Central memory CD8-positive, alpha-beta T cell (primary cell): ENCODE measurements at regions not wholly inside any gene's neighbourhood (a gene's known extent, or its start where the extent isn't known, plus 50 kb on each side); places are given as distances from the start of the nearest gene placed in this dataset.

Experiments used
- ATAC-seq: fragments of 150-1000 bp; cut with Tn5 transposase; replicated peaks from 2 replicates; pipeline ENCODE4 v1.10.0; 2022; ENCODE audit warnings: mild to moderate bottlenecking, moderate FRiP score, moderate number of reproducible peaks; ENCODE audit not compliant: poor library complexity, severe bottlenecking; ENCODE audit errors: extremely low read depth
- DNase-seq, 2 donors: peaks; one replicate each; pipeline ENCODE4 v3.0.0; 2021; ENCODE audit warnings: low spot score in 2 of 2
- H3K27ac Mint-ChIP-seq: one replicate; pipeline ENCODE4 v1.8.0; 2022; ENCODE audit warnings: low read depth, mild to moderate bottlenecking, moderate library complexity, mixed read lengths
- H3K27me3 Mint-ChIP-seq: one replicate; pipeline ENCODE4 v1.8.0; 2022; ENCODE audit warnings: mixed read lengths
- H3K36me3 Mint-ChIP-seq: one replicate; pipeline ENCODE4 v1.8.0; 2022; ENCODE audit warnings: mild to moderate bottlenecking, moderate library complexity, mixed read lengths; ENCODE audit not compliant: insufficient read depth
- H3K4me1 Mint-ChIP-seq: one replicate; pipeline ENCODE4 v1.8.0; 2022; ENCODE audit warnings: mixed read lengths
- H3K4me3 Mint-ChIP-seq: one replicate; pipeline ENCODE4 v1.8.0; 2022; ENCODE audit warnings: mild to moderate bottlenecking, moderate library complexity, mixed read lengths
- H3K9me3 Mint-ChIP-seq: one replicate; pipeline ENCODE4 v1.8.0; 2022; ENCODE audit warnings: mixed read lengths

DNA sequence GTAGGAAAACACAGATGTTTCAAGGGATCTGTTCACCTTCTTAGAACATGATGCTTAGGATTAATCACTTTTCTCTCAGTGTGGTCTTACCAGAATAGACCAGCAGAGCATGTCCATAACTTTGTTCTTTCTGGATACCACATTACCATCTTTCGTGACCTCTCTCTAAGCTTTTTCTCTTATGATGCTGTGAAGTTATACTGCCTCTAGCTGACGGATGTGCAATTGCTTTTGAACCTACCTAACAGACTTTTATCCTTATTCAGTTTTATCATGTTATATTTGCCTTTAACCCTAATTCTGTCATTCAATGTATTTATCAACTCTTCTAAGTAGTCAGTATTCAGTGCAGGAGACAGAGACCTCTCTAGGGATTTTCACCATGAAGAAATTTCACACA is 246.7 kb downstream of the DACT1 start:
- Mint-ChIP-seq H3K36me3 (no peaks in the 10 kb centered on the region), H3K27ac (no peak overlapping the region), H3K4me1 (no peaks in the 10 kb centered on the region), H3K4me3 (no peak overlapping the region), H3K27me3 (no peaks in the 10 kb centered on the region), H3K9me3 (no peaks in the 10 kb centered on the region)
- ATAC-seq: no peak
- no peak for DNase-seq

DNA sequence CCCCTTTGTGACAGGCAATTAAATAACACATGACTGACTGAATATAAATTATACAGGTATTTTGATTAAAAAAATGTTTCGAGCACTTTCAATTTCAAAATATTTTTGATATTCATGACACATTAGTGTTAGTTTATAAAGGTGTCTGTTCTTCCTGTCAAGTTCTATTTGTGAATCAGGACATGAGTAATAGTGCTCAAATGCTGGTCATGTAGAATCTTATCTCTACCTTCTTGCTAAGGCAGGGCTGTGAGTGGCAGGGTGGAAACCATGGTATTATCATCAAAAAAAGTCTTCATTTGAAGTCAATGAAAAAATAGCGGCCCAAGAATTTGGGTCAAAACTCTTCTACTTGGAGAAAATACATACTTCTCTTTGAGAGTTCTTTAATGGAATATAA is 250.2 kb downstream of the DACT1 start:
- H3K4me3 Mint-ChIP-seq: no peak overlapping the region
- DNase-seq (no peak), ATAC-seq (no peak)
- H3K27ac Mint-ChIP-seq: no peak overlapping the region
- no peaks in the 10 kb centered on the region for H3K27me3 Mint-ChIP-seq
- H3K4me1 Mint-ChIP-seq: no peaks in the 10 kb centered on the region
- H3K9me3 Mint-ChIP-seq: no peaks in the 10 kb centered on the region
- no peaks in the 10 kb centered on the region for H3K36me3 Mint-ChIP-seq

DNA sequence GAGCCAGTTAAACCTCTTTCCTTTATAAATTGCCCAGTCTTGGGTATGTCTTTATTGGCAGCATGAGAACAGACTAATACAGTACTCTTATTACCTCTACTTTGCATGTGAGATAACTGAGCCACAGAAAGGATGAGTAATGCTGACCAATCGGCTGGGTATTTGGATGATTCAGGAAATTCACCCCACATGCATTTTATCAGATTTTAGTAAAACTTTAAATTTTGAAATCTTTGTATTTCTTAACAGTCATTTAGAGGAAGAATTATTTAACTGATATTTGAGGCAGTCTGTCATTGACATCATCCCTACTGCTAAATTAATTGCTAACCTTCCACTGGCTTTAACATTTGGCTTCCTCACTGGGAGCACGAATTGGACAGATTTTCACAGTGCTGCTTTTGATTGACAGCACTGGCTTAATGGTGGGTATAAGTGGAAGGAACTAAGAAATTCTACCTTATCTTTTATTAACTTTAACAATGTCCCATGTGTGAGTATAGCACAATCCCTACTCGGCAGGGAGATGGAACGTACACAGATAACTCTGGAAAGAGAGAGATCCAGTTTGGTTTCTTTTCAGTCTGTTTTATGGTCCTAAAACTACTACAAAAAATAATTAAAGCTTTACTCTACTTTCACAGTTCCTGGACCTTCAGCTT is 261.0 kb downstream of the DACT1 start:
- DNase-seq (no peak), ATAC-seq (no peak)
- no peak overlapping the region for H3K4me3 Mint-ChIP-seq
- H3K4me1 Mint-ChIP-seq: no peaks in the 10 kb centered on the region
- H3K27me3 Mint-ChIP-seq: no peaks in the 10 kb centered on the region
- peaks cover 4% of the 10 kb centered on the region for H3K9me3 Mint-ChIP-seq
- no peaks in the 10 kb centered on the region for H3K36me3 Mint-ChIP-seq
- no peak overlapping the region for H3K27ac Mint-ChIP-seq

DNA sequence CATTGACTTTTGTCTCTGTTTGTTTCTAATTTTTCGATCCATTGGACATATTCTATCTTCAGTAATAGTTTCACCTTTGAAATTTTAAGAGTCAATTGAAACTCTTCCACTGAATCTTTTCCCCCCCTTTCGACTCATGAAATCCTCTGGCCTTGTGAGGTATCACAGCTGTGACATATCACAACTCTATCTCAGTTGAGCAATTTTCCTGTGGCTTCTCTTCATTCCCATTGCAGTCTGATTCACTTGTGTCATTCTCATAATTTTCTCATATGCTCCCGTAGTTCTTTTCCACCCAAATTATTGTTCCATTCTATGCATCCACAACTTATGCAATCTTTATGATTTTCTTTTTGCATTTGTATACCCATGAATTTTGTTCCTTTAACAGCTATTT is 261.6 kb downstream of the DACT1 start:
- ATAC-seq: no peak
- H3K4me1 Mint-ChIP-seq: no peaks in the 10 kb centered on the region
- H3K4me3 Mint-ChIP-seq: no peak overlapping the region
- no peak overlapping the region for H3K27ac Mint-ChIP-seq
- no peak for DNase-seq
- peaks cover 4% of the 10 kb centered on the region for H3K9me3 Mint-ChIP-seq
- no peaks in the 10 kb centered on the region for H3K27me3 Mint-ChIP-seq
- no peaks in the 10 kb centered on the region for H3K36me3 Mint-ChIP-seq

DNA sequence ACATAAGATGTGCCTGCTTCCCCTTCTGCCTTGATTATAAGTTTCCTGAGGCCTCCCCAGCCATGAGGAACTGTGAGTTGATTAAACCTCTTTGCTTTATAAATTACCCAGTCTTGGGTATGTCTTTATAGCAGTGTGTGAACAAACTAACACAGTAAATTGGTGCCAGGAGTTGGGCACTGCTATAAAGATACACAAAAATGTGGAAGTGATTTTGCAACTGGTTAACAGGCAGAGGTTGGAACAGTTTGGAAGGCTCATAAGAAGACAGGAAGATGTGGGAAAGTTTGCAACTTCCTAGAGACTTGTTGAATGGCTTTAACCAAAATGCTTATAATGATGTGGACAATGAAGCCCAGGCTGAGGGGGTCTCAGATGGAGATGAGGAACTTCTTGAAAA is 264.1 kb downstream of the DACT1 start:
- H3K4me3 Mint-ChIP-seq: no peak overlapping the region
- no peaks in the 10 kb centered on the region for H3K4me1 Mint-ChIP-seq
- DNase-seq: no peak
- ATAC-seq: no peak
- H3K36me3 Mint-ChIP-seq: no peaks in the 10 kb centered on the region
- no peaks in the 10 kb centered on the region for H3K27me3 Mint-ChIP-seq
- H3K9me3 Mint-ChIP-seq: peaks cover 4% of the 10 kb centered on the region
- H3K27ac Mint-ChIP-seq: no peak overlapping the region

DNA sequence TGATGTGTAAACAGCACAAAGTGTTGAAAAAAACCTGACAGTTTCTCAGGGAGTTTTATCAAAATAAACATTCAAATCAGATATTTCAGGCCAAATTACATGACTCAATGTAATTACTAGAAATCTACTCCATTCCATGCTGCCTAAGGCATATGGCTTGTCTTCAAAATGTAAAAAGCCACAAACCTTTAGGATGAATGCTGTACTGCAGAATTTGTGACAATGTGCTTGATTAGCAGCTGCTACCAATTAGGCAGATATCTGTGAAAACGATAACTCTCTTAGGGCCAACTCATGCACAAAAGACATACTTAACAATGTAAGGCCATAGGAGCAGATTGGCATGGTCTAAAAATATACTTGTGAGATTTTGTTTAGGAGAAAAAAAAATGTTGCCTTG is 267.0 kb downstream of the DACT1 start:
- Mint-ChIP-seq H3K27ac (no peak overlapping the region), H3K27me3 (no peaks in the 10 kb centered on the region), H3K36me3 (no peaks in the 10 kb centered on the region), H3K4me3 (no peak overlapping the region), H3K4me1 (no peaks in the 10 kb centered on the region), H3K9me3 (no peaks in the 10 kb centered on the region)
- DNase-seq: no peak
- no peak for ATAC-seq

DNA sequence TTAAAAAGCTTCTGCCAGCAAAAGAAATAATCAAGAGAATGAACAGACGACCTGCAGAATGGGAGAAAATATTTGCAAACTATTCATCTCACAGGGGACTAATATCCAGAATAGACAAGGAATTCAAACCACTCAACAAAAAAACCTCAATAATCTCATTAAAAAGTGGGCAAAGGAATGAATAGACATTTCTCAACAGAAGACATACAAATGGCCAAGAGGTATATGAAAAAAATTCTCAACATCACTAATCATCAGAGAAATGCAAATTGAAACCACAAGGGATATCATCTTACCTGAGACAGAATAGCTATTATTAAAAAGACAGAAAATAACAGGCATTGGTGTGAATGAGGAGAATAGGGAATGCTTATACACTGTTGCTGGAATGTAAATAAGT is 270.0 kb downstream of the DACT1 start:
- Mint-ChIP-seq H3K27ac (no peak overlapping the region), H3K27me3 (no peaks in the 10 kb centered on the region), H3K36me3 (no peaks in the 10 kb centered on the region), H3K9me3 (no peaks in the 10 kb centered on the region), H3K4me3 (no peak overlapping the region), H3K4me1 (no peaks in the 10 kb centered on the region)
- DNase-seq (no peak), ATAC-seq (no peak)

DNA sequence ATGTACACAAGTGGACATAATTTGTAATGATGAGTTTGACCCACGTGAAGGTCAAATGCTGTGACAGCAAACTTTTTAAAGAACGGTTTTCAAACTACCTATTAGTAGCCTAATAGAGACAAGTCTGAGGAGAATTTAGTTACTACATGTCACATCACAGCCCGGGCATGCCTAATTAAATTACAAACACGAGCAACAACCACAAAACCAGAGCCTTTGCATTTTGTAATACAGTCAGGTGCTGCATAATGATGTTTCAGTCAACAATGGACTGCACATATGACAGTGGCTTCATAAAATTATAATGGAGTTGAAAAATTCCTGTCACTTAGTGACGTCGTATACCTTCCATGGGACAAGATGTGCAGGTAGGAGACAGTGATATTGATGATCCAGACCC is 274.5 kb downstream of the DACT1 start:
- H3K27ac Mint-ChIP-seq: no peak overlapping the region
- H3K27me3 Mint-ChIP-seq: peaks cover 7% of the 10 kb centered on the region
- no peaks in the 10 kb centered on the region for H3K9me3 Mint-ChIP-seq
- no peak overlapping the region for H3K4me3 Mint-ChIP-seq
- no peak for DNase-seq
- H3K36me3 Mint-ChIP-seq: no peaks in the 10 kb centered on the region
- no peaks in the 10 kb centered on the region for H3K4me1 Mint-ChIP-seq
- no peak for ATAC-seq

DNA sequence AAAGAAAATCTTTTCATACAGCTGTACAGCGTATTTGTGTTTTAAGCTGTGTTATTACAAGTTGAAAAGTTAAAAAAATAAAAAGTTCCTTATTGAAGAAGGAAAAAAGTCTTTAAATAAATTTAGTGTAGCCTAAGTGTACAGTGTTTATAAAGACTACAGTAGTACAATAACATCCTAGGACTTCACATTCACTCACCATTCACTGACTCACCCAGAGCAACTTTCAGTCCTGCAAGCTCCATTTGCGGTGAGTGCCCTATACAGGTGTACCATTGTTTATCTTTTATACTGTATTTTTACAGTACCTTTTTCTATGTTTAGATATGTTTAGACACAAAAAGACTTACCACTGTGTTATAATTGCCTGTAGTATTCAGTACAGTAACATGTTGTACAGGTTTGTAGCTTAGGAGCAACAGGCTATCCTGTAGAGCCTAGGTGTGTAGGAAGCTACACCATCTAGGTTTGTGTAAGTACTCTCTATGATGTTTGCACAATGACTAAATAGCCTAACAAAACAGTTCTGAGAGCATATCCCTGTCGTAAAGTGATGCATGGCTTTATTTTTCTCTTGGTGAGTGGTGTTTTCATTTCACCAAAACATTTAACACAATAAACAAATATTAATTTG is 275.2 kb downstream of the DACT1 start:
- no peak for ATAC-seq

DNA sequence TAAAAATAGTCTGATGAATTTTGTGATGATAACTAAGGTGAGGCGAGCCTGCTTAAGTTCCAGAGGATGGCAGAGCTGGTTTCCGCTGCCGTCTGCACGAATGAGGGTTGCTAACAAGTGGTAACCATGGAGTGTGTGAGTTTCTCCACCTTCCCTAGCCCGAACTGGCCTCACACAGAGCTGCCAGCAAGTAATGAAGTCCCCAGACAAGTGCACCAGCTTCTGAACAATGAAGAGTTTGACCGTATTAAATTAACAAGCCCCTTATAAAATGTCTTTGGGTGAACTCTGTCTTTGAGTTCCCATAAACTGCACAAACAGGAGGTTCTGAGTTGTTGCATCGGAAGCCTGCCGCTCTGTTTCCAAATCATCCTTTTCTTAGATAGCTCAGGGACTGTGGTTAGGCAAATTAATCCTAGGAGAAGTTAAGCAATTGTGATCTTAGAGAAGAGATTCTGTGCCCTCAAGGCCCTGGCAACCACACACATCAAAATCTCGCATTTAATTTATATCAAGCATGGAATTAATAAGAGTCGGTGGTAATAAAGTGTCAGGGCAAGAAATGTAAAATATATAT is 274.1 kb upstream of the DAAM1 start:
- H3K9me3 Mint-ChIP-seq: no peaks in the 10 kb centered on the region
- peaks cover 7% of the 10 kb centered on the region for H3K27me3 Mint-ChIP-seq
- DNase-seq (no peak), ATAC-seq (no peak)
- H3K27ac Mint-ChIP-seq: no peak overlapping the region
- no peaks in the 10 kb centered on the region for H3K4me1 Mint-ChIP-seq
- H3K36me3 Mint-ChIP-seq: no peaks in the 10 kb centered on the region
- no peak overlapping the region for H3K4me3 Mint-ChIP-seq

More for the DNA sequence above, 275.2 kb downstream of the DACT1 start:
- Mint-ChIP-seq H3K9me3 (no peaks in the 10 kb centered on the region), H3K27ac (no peak overlapping the region), H3K36me3 (no peaks in the 10 kb centered on the region), H3K4me3 (no peak overlapping the region), H3K27me3 (peaks cover 7% of the 10 kb centered on the region), H3K4me1 (no peaks in the 10 kb centered on the region)
- DNase-seq: no peak

DNA sequence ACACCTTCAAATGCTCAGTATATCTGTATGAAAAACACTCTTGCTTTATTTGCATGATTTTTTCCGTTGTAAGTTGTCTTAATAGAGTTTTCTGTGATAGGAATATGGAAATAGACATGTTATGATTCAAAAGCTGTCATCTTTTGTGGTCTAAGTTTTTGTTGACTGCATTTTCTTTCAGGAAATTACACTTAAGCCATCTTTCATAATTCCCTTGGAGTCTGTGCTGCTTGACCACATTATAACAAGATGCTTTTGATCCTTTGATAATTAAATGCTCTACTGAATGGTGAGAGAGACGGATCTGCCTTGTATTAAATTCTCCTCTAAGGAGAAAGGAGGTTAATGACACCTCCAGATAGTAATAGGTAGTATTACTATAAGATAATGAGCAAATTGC is 272.8 kb upstream of the DAAM1 start:
- no peak for DNase-seq
- H3K4me3 Mint-ChIP-seq: no peak overlapping the region
- no peak overlapping the region for H3K27ac Mint-ChIP-seq
- no peaks in the 10 kb centered on the region for H3K36me3 Mint-ChIP-seq
- H3K9me3 Mint-ChIP-seq: no peaks in the 10 kb centered on the region
- H3K27me3 Mint-ChIP-seq: peaks cover 7% of the 10 kb centered on the region
- no peaks in the 10 kb centered on the region for H3K4me1 Mint-ChIP-seq
- no peak for ATAC-seq

DNA sequence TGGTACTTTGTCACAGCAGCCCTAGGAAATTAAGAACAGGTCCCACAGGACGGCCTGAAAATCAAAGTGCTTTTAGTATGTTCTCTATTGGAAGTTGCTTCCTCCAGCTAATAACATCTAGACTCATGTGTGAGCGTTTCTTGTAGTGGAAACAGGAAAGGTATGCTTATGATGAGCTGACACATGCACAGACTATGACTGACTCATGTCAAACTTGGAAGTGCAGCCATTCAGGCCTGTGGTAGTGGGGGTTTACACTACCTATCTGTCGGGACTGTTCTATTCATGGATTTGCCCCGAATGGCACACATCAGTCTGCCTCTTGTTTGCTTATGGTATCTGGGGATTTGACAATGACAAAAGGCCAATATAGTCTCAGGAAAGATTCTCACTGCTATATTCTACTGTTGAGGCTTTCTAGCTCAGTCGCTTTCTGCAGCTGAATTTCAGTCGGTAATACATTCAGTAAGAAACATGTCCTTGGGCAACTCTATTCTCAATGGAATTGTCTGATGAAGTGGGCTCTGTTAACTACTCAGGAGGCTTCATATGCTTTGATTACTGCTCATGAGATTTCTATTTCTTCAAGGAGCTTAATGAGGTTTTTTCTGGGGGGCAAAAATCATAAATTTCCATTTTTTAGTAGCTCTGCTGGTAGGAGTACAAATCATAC is 270.3 kb upstream of the DAAM1 start:
- peaks cover 10% of the 10 kb centered on the region for H3K9me3 Mint-ChIP-seq
- no peak for DNase-seq
- H3K4me1 Mint-ChIP-seq: no peaks in the 10 kb centered on the region

DNA sequence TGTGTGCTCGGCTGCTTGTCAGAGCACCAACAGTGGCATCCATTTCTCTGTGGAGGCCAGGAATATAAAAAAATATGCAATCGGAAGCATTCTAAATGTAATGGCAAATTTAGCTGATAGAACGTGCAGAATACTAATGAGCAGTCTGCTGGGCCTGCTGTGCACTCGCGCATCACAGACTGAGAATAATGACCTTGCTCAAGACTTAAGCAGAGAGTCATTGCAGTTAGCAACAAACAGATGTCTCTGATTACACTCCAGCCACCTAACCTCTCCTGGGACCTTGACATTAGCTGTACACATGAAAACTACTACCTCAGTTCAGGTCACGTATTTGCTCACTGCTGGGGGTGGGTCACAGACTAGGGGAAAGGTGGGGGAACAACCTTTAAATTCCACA is 269.2 kb upstream of the DAAM1 start:
- Mint-ChIP-seq H3K27me3 (peaks cover 7% of the 10 kb centered on the region), H3K9me3 (peaks cover 11% of the 10 kb centered on the region), H3K4me3 (no peak overlapping the region), H3K4me1 (no peaks in the 10 kb centered on the region), H3K36me3 (no peaks in the 10 kb centered on the region), H3K27ac (no peak overlapping the region)
- no peak for ATAC-seq
- no peak for DNase-seq

More for the DNA sequence above, 270.3 kb upstream of the DAAM1 start:
- ATAC-seq: no peak
- no peaks in the 10 kb centered on the region for H3K36me3 Mint-ChIP-seq
- peaks cover 7% of the 10 kb centered on the region for H3K27me3 Mint-ChIP-seq
- no peak overlapping the region for H3K4me3 Mint-ChIP-seq
- no peak overlapping the region for H3K27ac Mint-ChIP-seq
